HCT116 (cell line): ENCODE measurements at regions not wholly inside any gene's neighbourhood (a gene's known extent, or its start where the extent isn't known, plus 50 kb on each side); places are given as distances from the start of the nearest gene placed in this dataset.

Experiments used
- ATAC-seq: fragments of 200-7000 bp; cut with Tn5 transposase; 2 replicates; pipeline ENCODE4 v1.9.1; 2020; ENCODE audit warnings: mild to moderate bottlenecking, moderate library complexity
- BruUV-seq: library from RNA; stranded (reverse); fragments of 400-500 nt; replicated peaks from 2 replicates; lab custom pipeline; 2021; lab: Mats Ljungman, UMichigan
- CTCF ChIA-PET: fragments of 300-600 bp; sonication (Branson Sonifier 250); formaldehyde crosslinking; loops from one replicate; lab custom pipeline; 2021; ENCODE audit warnings: antibody characterized with exemption; lab: Charles Lee
- POLR2A ChIA-PET: fragments of 300-600, 350-600 bp; sonication (Branson Sonifier 250); formaldehyde crosslinking; loops from one replicate; lab custom pipeline; 2021; ENCODE audit warnings: antibody characterized with exemption; lab: Charles Lee
- RAD21 ChIA-PET, 2 experiments: fragments of 300-600 bp; sonication (Branson Sonifier 250); formaldehyde crosslinking; loops; one replicate each; lab custom pipeline; 2023; ENCODE audit warnings: low total read pairs in 2 of 2; ENCODE audit not compliant: uncharacterized antibody in 2 of 2, unreplicated experiment in 2 of 2, low non-redundant PET in 1 of 2; lab: Charles Lee
- DNase-seq: peaks from one replicate; pipeline ENCODE4 v3.0.0-alpha.2; 2010; ENCODE audit warnings: low read depth, low spot score
- H2AFZ ChIP-seq: fragments of 200-600 bp; shearing (Covaris generic), sonication (generic); 2 replicates; pipeline ENCODE4 v1.6.1; 2017; ENCODE audit warnings: low read depth, mixed run types, mixed read lengths, antibody characterized with exemption, low read length; ENCODE audit not compliant: poor library complexity, severe bottlenecking
- H3K27ac ChIP-seq: 2 replicates; pipeline ENCODE4 v1.5.1; 2012; ENCODE audit warnings: low read depth, low read length
- H3K27me3 ChIP-seq: fragments of 200-600 bp; sonication (generic); 2 replicates; pipeline ENCODE4 v1.6.1; 2016; ENCODE audit warnings: mixed run types, low read length, mixed read lengths; ENCODE audit not compliant: insufficient read depth
- H3K36me3 ChIP-seq, 2 experiments: fragments of 200-500 bp in 1 of 2; fragments of 200-600 bp in 1 of 2; sonication (Bioruptor generic) in 1 of 2; sonication (generic) in 1 of 2; 2 replicates each; pipeline versions ENCODE4 v1.5.1 to v1.6.1; 2014 to 2016; ENCODE audit warnings: low read length in 2 of 2, inconsistent platforms in 1 of 2, mixed read lengths in 1 of 2, mixed run types in 1 of 2; ENCODE audit not compliant: insufficient read depth in 2 of 2, control insufficient read depth in 1 of 2
- H3K4me1 ChIP-seq, 2 experiments: fragments of 200-600 bp in 1 of 2; sonication (generic) in 1 of 2; 2 replicates each; pipeline versions ENCODE4 v1.5.1 to v1.6.1; 2012 to 2017; ENCODE audit warnings: low read length in 2 of 2, inconsistent platforms in 1 of 2, mild to moderate bottlenecking in 1 of 2, mixed read lengths in 1 of 2, mixed run types in 1 of 2, moderate library complexity in 1 of 2; ENCODE audit not compliant: insufficient read depth in 2 of 2, control insufficient read depth in 1 of 2
- H3K4me2 ChIP-seq: fragments of 200-600 bp; sonication (generic); 2 replicates; pipeline ENCODE4 v1.6.1; 2017; ENCODE audit warnings: mixed run types, low read length, mixed read lengths
- H3K4me3 ChIP-seq, 2 experiments: fragments of 200-600 bp in 1 of 2; sonication (generic) in 1 of 2; replicated peaks in 1 of 2; 2 replicates each; pipeline ENCODE4 v1.5.1; 2011 to 2016; ENCODE audit warnings: low read length in 2 of 2, control low read depth in 1 of 2, low read depth in 1 of 2, mild to moderate bottlenecking in 1 of 2, mixed read lengths in 1 of 2, mixed run types in 1 of 2
- H3K79me2 ChIP-seq: fragments of 200-600 bp; sonication (generic); 2 replicates; pipeline ENCODE4 v1.6.1; 2017; ENCODE audit warnings: mild to moderate bottlenecking, mixed run types, low read length, moderate library complexity, mixed read lengths; ENCODE audit not compliant: insufficient read depth
- H3K9ac ChIP-seq: fragments of 200-600 bp; sonication (generic); 2 replicates; pipeline ENCODE4 v1.6.1; 2016; ENCODE audit warnings: low read length, mixed read lengths
- H3K9me2 ChIP-seq: fragments of 200-600 bp; sonication (generic), shearing (Covaris generic); 2 replicates; pipeline ENCODE4 v1.6.1; 2017; ENCODE audit warnings: mixed run types, mild to moderate bottlenecking, moderate library complexity; ENCODE audit not compliant: insufficient read depth
- H3K9me3 ChIP-seq, 2 experiments: fragments of 200-500 bp in 1 of 2; fragments of 200-600 bp in 1 of 2; sonication (Bioruptor generic) in 1 of 2; sonication (generic) in 1 of 2; 2 replicates each; pipeline ENCODE4 v1.6.1; 2014 to 2017; ENCODE audit warnings: low read length in 2 of 2, mixed read lengths in 2 of 2, inconsistent platforms in 1 of 2, low read depth in 1 of 2, mild to moderate bottlenecking in 1 of 2, mixed run types in 1 of 2, moderate library complexity in 1 of 2; ENCODE audit not compliant: control insufficient read depth in 1 of 2, insufficient read depth in 1 of 2
- H4K20me1 ChIP-seq: fragments of 200-600 bp; sonication (generic), shearing (Covaris generic); 2 replicates; pipeline ENCODE4 v1.6.1; 2017; ENCODE audit warnings: mixed run types, mild to moderate bottlenecking, moderate library complexity; ENCODE audit not compliant: insufficient read depth
- CBX3 ChIP-seq: IDR thresholded peaks from 2 replicates; pipeline ENCODE4 v1.6.1; 2012; ENCODE audit warnings: low read depth
- CEBPB ChIP-seq: IDR thresholded peaks from 2 replicates; pipeline ENCODE4 v1.6.1; 2012; ENCODE audit warnings: low read depth
- EGR1 ChIP-seq: IDR thresholded peaks from 2 replicates; pipeline ENCODE4 v1.6.1; 2012; ENCODE audit warnings: low read depth
- ELF1 ChIP-seq: IDR thresholded peaks from 2 replicates; pipeline ENCODE4 v1.6.1; 2012; ENCODE audit warnings: low read depth, borderline replicate concordance
- EZH2 ChIP-seq: fragments of 200-600 bp; sonication (generic); IDR thresholded peaks from 2 replicates; pipeline ENCODE4 v1.6.1; 2017; ENCODE audit warnings: antibody characterized with exemption, mixed run types
- EZH2phosphoT487 ChIP-seq: fragments of 200-600 bp; IDR thresholded peaks from 2 replicates; pipeline ENCODE4 v1.6.1; 2018; ENCODE audit warnings: antibody characterized with exemption, borderline replicate concordance
- FOSL1 ChIP-seq: IDR thresholded peaks from 2 replicates; pipeline ENCODE4 v1.6.1; 2012; ENCODE audit warnings: low read depth
- JUND ChIP-seq: IDR thresholded peaks from 2 replicates; pipeline ENCODE4 v1.6.1; 2012
- POLR2A ChIP-seq: IDR thresholded peaks from 2 replicates; pipeline ENCODE4 v1.7.0; 2011; ENCODE audit warnings: borderline replicate concordance; ENCODE audit not compliant: insufficient read depth, insufficient read length; ENCODE audit errors: extremely low read depth
- POLR2AphosphoS5 ChIP-seq: IDR thresholded peaks from 2 replicates; pipeline ENCODE4 v1.6.1; 2011; ENCODE audit warnings: mild to moderate bottlenecking, low read depth, low read length, moderate library complexity
- RAD21 ChIP-seq: IDR thresholded peaks from 2 replicates; pipeline ENCODE4 v1.6.1; 2012; ENCODE audit warnings: low read depth, mild to moderate bottlenecking
- SIN3A ChIP-seq: IDR thresholded peaks from 2 replicates; pipeline ENCODE4 v1.6.1; 2012; ENCODE audit warnings: low read depth
- SP1 ChIP-seq: IDR thresholded peaks from 2 replicates; pipeline ENCODE4 v1.6.1; 2012; ENCODE audit warnings: low read depth
- SRF ChIP-seq: IDR thresholded peaks from 2 replicates; pipeline ENCODE4 v1.6.1; 2012; ENCODE audit warnings: low read depth
- TCF7L2 ChIP-seq: IDR thresholded peaks from 2 replicates; pipeline ENCODE4 v1.7.0; 2011; ENCODE audit warnings: borderline replicate concordance, inconsistent platforms; ENCODE audit not compliant: insufficient read depth, insufficient read length; ENCODE audit errors: extremely low read depth
- ZNF274 ChIP-seq: fragments of 200-500 bp; sonication (Bioruptor generic); IDR thresholded peaks from 2 replicates; pipeline ENCODE4 v1.6.1; 2014; ENCODE audit warnings: mild to moderate bottlenecking, low read depth, low read length, inconsistent platforms
- intact Hi-C: fragments of 100-400 bp; cut with micrococcal nuclease; formaldehyde crosslinking; loops from 2 replicates; pipeline ENCODE4 v1.10.0; 2022
- TF ChIP-seq, protein P1 (sequence below): IDR thresholded peaks from 2 replicates; pipeline ENCODE4 v1.6.1; 2012
- TF ChIP-seq, protein P2 (sequence below): IDR thresholded peaks from 2 replicates; pipeline ENCODE4 v1.6.1; 2012; ENCODE audit warnings: low read depth

DNA sequence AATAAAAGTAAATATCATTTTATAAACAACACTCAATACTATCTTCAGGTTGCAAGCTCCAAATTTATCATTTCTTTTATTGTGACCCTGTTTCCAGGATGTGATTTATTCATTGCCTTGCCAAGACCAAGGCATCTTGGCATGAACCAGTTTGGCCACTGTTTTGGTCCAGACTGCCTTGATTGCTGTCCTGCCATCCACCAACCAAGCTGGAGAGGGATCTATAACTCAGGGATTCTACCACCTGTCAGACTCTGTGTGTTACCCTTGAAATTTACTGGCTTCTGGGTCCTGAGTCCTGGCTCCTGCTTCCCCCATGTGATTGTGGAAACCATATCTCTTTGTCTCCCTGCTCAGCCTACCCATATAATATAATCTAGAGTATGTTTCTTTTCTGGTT, 343.0 kb downstream of the GPAM start:
- Histone ChIP-seq H3K4me1 (no peaks in the 10 kb centered on the region), H3K27me3 (peaks cover 15% of the 10 kb centered on the region), H3K27ac (no peak overlapping the region), H3K4me3 (no peak overlapping the region), H2AFZ (no peak overlapping the region), H3K79me2 (no peaks in the 10 kb centered on the region)
- intact Hi-C loops, result no loop called here
- BruUV-seq, result no TSS peak
- POLR2A ChIA-PET, result no interaction called here
- RAD21 ChIA-PET, result no interaction called here
- TF ChIP-seq POLR2A (no peak), POLR2AphosphoS5 (no peak), RAD21 (no peak), TCF7L2 (no peak), FOSL1 (no peak), ZNF274 (no peak), JUND (no peak), SRF (no peak), EZH2 (no peak), EZH2phosphoT487 (no peak), ELF1 (no peak), EGR1 (no peak), CBX3 (no peak), SIN3A (no peak), SP1 (no peak), CEBPB (no peak)
- TF ChIP-seq, protein P1, sequence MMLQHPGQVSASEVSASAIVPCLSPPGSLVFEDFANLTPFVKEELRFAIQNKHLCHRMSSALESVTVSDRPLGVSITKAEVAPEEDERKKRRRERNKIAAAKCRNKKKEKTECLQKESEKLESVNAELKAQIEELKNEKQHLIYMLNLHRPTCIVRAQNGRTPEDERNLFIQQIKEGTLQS, result no peak
- TF ChIP-seq, protein P2, sequence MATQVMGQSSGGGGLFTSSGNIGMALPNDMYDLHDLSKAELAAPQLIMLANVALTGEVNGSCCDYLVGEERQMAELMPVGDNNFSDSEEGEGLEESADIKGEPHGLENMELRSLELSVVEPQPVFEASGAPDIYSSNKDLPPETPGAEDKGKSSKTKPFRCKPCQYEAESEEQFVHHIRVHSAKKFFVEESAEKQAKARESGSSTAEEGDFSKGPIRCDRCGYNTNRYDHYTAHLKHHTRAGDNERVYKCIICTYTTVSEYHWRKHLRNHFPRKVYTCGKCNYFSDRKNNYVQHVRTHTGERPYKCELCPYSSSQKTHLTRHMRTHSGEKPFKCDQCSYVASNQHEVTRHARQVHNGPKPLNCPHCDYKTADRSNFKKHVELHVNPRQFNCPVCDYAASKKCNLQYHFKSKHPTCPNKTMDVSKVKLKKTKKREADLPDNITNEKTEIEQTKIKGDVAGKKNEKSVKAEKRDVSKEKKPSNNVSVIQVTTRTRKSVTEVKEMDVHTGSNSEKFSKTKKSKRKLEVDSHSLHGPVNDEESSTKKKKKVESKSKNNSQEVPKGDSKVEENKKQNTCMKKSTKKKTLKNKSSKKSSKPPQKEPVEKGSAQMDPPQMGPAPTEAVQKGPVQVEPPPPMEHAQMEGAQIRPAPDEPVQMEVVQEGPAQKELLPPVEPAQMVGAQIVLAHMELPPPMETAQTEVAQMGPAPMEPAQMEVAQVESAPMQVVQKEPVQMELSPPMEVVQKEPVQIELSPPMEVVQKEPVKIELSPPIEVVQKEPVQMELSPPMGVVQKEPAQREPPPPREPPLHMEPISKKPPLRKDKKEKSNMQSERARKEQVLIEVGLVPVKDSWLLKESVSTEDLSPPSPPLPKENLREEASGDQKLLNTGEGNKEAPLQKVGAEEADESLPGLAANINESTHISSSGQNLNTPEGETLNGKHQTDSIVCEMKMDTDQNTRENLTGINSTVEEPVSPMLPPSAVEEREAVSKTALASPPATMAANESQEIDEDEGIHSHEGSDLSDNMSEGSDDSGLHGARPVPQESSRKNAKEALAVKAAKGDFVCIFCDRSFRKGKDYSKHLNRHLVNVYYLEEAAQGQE, result no peak
- TF ChIP-seq, all 23 proteins: peak for 0
- CTCF ChIA-PET, result no interaction called here
- Histone ChIP-seq H3K9me2 (no peaks in the 10 kb centered on the region), H3K9ac (no peak overlapping the region), H3K9me3 (no peaks in the 10 kb centered on the region), H4K20me1 (no peaks in the 10 kb centered on the region), H3K4me2 (no peak overlapping the region), H3K36me3 (no peaks in the 10 kb centered on the region)
- no peak for ATAC-seq
- DNase-seq, result no peak
